NAMALWA (cell line): ENCODE measurements at regions not wholly inside any gene's neighbourhood (a gene's known extent, or its start where the extent isn't known, plus 50 kb on each side); places are given as distances from the start of the nearest gene placed in this dataset.

ENCODE experiments used
- DNase-seq: peaks from one replicate; pipeline ENCODE4 v3.0.0-alpha.2; 2015; ENCODE audit warnings: low spot score

GRCh38 chr9:4921449-4921848 lies 63.6 kb upstream of the JAK2 start:
- DNase-seq, result no peak

- no peak for DNase-seq
Measured at GRCh38 chr9:4922101-4922500, 63.0 kb upstream of the JAK2 start.

- no peak for DNase-seq
Measured at GRCh38 chr9:4922730-4923129, 62.3 kb upstream of the JAK2 start.

- no peak for DNase-seq
Measured at GRCh38 chr9:4923141-4923540, 61.9 kb upstream of the JAK2 start.

GRCh38 chr9:4923580-4924544 lies 61.2 kb upstream of the JAK2 start:
- peak; percentile 69 for DNase-seq

GRCh38 chr9:4926239-4926638 lies 58.8 kb upstream of the JAK2 start:
- DNase-seq, result no peak

GRCh38 chr9:4927043-4927471 lies 58.0 kb upstream of the JAK2 start:
- DNase-seq, result no peak

- no peak for DNase-seq
Measured at GRCh38 chr9:4927701-4928100, 57.4 kb upstream of the JAK2 start.

GRCh38 chr9:4929917-4930316 lies 55.2 kb upstream of the JAK2 start:
- no peak for DNase-seq

- DNase-seq, result no peak
Measured at GRCh38 chr9:4932681-4933080, 52.4 kb upstream of the JAK2 start.

GRCh38 chr9:4933177-4933576 lies 51.9 kb upstream of the JAK2 start:
- DNase-seq, result no peak

- no peak for DNase-seq
Measured at GRCh38 chr9:4933861-4934260, 51.2 kb upstream of the JAK2 start.

- no peak for DNase-seq
Measured at GRCh38 chr9:4935001-4935672, 49.9 kb upstream of the JAK2 start.
